HepG2 (cell line): ENCODE measurements at regions not wholly inside any gene's neighbourhood (a gene's known extent, or its start where the extent isn't known, plus 50 kb on each side); places are given as distances from the start of the nearest gene placed in this dataset.

Experiments
- BRCA1 ChIP-seq: sonication (generic); formaldehyde crosslinking; IDR thresholded peaks from 2 replicates; pipeline ENCODE4 v1.4.0; 2020; ENCODE audit warnings: missing genetic modification reagents
- FOXM1 ChIP-seq: sonication (generic); formaldehyde crosslinking; IDR thresholded peaks from 2 replicates; pipeline ENCODE4 v1.5.0; 2020; ENCODE audit warnings: missing genetic modification reagents
- HNF4G ChIP-seq, 2 experiments: sonication (generic) in 1 of 2; formaldehyde crosslinking in 1 of 2; IDR thresholded peaks; 2 replicates each; pipeline versions ENCODE4 v1.4.0 to v1.6.1; 2011 to 2020; ENCODE audit warnings: borderline replicate concordance in 2 of 2, low read depth in 2 of 2, mild to moderate bottlenecking in 2 of 2, low read length in 1 of 2, missing genetic modification reagents in 1 of 2, moderate library complexity in 1 of 2
- NFE2L1 ChIP-seq: sonication (generic); formaldehyde crosslinking; IDR thresholded peaks from 2 replicates; pipeline ENCODE4 v1.4.0; 2020; ENCODE audit warnings: missing genetic modification reagents, mild to moderate bottlenecking, borderline replicate concordance
- REPIN1 ChIP-seq: sonication (generic); formaldehyde crosslinking; IDR thresholded peaks from 2 replicates; pipeline ENCODE4 v1.8.0; 2022; ENCODE audit warnings: missing genetic modification reagents, low read depth, mild to moderate bottlenecking, borderline replicate concordance
- TCF12 ChIP-seq, 2 experiments: fragments of 450-650 bp in 1 of 2; sonication (generic) in 1 of 2; formaldehyde crosslinking in 1 of 2; IDR thresholded peaks; 2 replicates each; pipeline versions ENCODE4 v1.6.1 to v1.8.0; 2017 to 2022; ENCODE audit warnings: antibody characterized with exemption in 1 of 2, mild to moderate bottlenecking in 1 of 2, missing genetic modification reagents in 1 of 2, moderate library complexity in 1 of 2
- WIZ ChIP-seq: sonication (generic); formaldehyde crosslinking; IDR thresholded peaks from 2 replicates; pipeline ENCODE4 v1.5.1; 2020; ENCODE audit warnings: mild to moderate bottlenecking, missing genetic modification reagents
- ZFP36L1 ChIP-seq: sonication (generic); formaldehyde crosslinking; IDR thresholded peaks from 2 replicates; pipeline ENCODE4 v1.8.0; 2022; ENCODE audit warnings: mild to moderate bottlenecking, missing genetic modification reagents, moderate library complexity
- ZNF557 ChIP-seq: sonication (generic); formaldehyde crosslinking; IDR thresholded peaks from 2 replicates; pipeline ENCODE4 v1.4.0; 2020; ENCODE audit warnings: missing genetic modification reagents
- ZNF576 ChIP-seq: sonication (generic); formaldehyde crosslinking; IDR thresholded peaks from 2 replicates; pipeline ENCODE4 v1.4.0; 2020; ENCODE audit warnings: mild to moderate bottlenecking, missing genetic modification reagents
- TF ChIP-seq, protein P1 (sequence below): sonication (generic); formaldehyde crosslinking; IDR thresholded peaks from 2 replicates; pipeline ENCODE4 v1.4.0; 2020; ENCODE audit warnings: missing genetic modification reagents, mild to moderate bottlenecking, borderline replicate concordance
- TF ChIP-seq, protein P2 (sequence below): sonication (generic); formaldehyde crosslinking; IDR thresholded peaks from 2 replicates; pipeline ENCODE4 v1.8.0; 2022; ENCODE audit warnings: mild to moderate bottlenecking, missing genetic modification reagents; ENCODE audit not compliant: insufficient replicate concordance

DNA sequence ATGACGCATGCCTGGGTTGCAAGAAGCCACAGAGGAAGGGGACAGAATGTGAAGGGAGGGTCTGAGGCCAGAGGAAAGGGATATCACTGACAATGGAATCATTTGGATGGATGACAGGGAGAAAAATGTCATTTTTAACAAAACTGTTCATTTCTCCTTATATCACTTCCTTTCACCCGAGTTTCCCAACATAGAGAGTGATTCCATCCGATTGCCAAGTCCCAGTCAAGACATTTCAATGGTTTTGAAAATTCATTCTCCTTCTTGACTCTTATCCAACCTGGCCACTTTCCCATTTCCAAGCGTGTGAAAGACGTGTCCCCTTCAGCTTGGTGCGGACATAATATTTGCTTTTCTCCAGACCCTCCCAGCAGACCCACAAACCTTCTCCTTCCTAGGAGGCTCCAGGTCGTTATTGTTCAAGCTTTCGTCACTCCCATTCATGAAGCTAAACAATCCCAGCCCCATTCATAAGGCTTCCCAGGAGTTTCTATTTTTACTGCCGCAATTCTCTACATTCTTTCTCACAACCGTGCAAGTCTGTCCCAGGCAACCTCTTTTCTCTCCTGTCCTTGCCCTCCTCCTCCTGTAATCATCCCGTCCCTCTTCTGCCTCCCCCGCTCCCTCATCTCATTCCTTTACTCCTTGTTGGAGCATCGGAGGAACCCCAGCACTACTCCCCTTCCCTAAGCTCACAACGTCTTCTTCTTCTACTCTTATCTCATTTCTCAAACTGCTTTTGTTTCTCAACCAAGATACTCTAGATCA is 301.3 kb upstream of the KLF6 start (continued):
- TF ChIP-seq, protein P1, sequence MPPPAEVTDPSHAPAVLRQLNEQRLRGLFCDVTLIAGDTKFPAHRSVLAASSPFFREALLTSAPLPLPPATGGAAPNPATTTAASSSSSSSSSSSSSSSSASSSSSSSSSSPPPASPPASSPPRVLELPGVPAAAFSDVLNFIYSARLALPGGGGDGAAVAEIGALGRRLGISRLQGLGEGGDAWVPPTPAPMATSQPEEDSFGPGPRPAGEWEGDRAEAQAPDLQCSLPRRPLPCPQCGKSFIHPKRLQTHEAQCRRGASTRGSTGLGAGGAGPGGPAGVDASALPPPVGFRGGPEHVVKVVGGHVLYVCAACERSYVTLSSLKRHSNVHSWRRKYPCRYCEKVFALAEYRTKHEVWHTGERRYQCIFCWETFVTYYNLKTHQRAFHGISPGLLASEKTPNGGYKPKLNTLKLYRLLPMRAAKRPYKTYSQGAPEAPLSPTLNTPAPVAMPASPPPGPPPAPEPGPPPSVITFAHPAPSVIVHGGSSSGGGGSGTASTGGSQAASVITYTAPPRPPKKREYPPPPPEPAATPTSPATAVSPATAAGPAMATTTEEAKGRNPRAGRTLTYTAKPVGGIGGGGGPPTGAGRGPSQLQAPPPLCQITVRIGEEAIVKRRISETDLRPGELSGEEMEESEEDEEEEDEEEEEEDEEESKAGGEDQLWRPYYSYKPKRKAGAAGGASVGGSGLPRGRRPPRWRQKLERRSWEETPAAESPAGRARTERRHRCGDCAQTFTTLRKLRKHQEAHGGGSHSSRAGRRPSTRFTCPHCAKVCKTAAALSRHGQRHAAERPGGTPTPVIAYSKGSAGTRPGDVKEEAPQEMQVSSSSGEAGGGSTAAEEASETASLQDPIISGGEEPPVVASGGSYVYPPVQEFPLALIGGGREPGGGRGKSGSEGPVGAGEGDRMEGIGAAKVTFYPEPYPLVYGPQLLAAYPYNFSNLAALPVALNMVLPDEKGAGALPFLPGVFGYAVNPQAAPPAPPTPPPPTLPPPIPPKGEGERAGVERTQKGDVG (CRISPR knock-in tag), result no peak
- TF ChIP-seq BRCA1 (CRISPR knock-in tag) (no peak), REPIN1 (no peak), ZNF557 (no peak), NFE2L1 (no peak), WIZ (CRISPR knock-in tag) (no peak), ZNF576 (no peak), ZFP36L1 (CRISPR knock-in tag) (no peak), TCF12 (IDR thresholded peaks at IDR 0.05) (no peak), TCF12 (CRISPR knock-in tag; IDR thresholded peaks at IDR 0.05) (no peak), HNF4G (IDR thresholded peaks at IDR 0.05; ENCODE audit: borderline replicate concordance, low read depth, low read length) (no peak), HNF4G (CRISPR knock-in tag; IDR thresholded peaks at IDR 0.05; ENCODE audit: borderline replicate concordance, low read depth) (no peak), FOXM1 (CRISPR knock-in tag) (no peak)
- TF ChIP-seq, protein P2, sequence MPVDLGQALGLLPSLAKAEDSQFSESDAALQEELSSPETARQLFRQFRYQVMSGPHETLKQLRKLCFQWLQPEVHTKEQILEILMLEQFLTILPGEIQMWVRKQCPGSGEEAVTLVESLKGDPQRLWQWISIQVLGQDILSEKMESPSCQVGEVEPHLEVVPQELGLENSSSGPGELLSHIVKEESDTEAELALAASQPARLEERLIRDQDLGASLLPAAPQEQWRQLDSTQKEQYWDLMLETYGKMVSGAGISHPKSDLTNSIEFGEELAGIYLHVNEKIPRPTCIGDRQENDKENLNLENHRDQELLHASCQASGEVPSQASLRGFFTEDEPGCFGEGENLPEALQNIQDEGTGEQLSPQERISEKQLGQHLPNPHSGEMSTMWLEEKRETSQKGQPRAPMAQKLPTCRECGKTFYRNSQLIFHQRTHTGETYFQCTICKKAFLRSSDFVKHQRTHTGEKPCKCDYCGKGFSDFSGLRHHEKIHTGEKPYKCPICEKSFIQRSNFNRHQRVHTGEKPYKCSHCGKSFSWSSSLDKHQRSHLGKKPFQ (CRISPR knock-in tag), result no peak
- TF ChIP-seq, all 625 proteins: peak for 0
